Hepatocyte (in vitro differentiated cells): ENCODE measurements at regions not wholly inside any gene's neighbourhood (a gene's known extent, or its start where the extent isn't known, plus 50 kb on each side); places are given as distances from the start of the nearest gene placed in this dataset.
"Not testable (repeated sequence)": the region's sequence is repeated elsewhere in the genome, so short reads cannot be mapped to it uniquely, and the experiment has no call there.

Experiments
- DNase-seq: peaks from one replicate; pipeline ENCODE4 v3.0.0-alpha.2; 2016; ENCODE audit warnings: low spot score
- H2AFZ ChIP-seq: fragments of 200-600 bp; sonication (generic); 2 replicates; pipeline ENCODE4 v1.6.0; 2016; ENCODE audit warnings: antibody characterized with exemption, mild to moderate bottlenecking
- H3K27ac ChIP-seq: fragments of 200-600 bp; sonication (generic); 2 replicates; pipeline ENCODE4 v1.5.1; 2016; ENCODE audit warnings: mild to moderate bottlenecking
- H3K27me3 ChIP-seq: fragments of 200-600 bp; sonication (generic); 2 replicates; pipeline ENCODE4 v1.6.1; 2016
- H3K36me3 ChIP-seq: fragments of 200-600 bp; sonication (generic); replicated peaks from 2 replicates; pipeline ENCODE4 v1.5.1; 2016; ENCODE audit warnings: low read depth; ENCODE audit not compliant: insufficient read depth
- H3K4me1 ChIP-seq: fragments of 200-600 bp; sonication (generic); 2 replicates; pipeline ENCODE4 v1.5.1; 2016; ENCODE audit warnings: mild to moderate bottlenecking, moderate library complexity; ENCODE audit not compliant: insufficient read depth
- H3K4me2 ChIP-seq: fragments of 200-600 bp; sonication (generic); 2 replicates; pipeline ENCODE4 v1.6.0; 2016
- H3K4me3 ChIP-seq: fragments of 200-600 bp; sonication (generic); 2 replicates; pipeline ENCODE4 v1.5.1; 2016; ENCODE audit warnings: mild to moderate bottlenecking
- H3K79me2 ChIP-seq: fragments of 200-600 bp; sonication (generic); 2 replicates; pipeline ENCODE4 v1.6.0; 2017; ENCODE audit warnings: mild to moderate bottlenecking
- H3K9me2 ChIP-seq: fragments of 200-600 bp; sonication (generic); replicated peaks from 2 replicates; pipeline ENCODE4 v1.6.0; 2017; ENCODE audit warnings: mild to moderate bottlenecking; ENCODE audit not compliant: insufficient read depth
- H3K9me3 ChIP-seq: fragments of 200-600 bp; sonication (generic); 2 replicates; pipeline ENCODE4 v1.5.1; 2016; ENCODE audit warnings: low read depth, mild to moderate bottlenecking
- H4K20me1 ChIP-seq: fragments of 200-600 bp; sonication (generic); 2 replicates; pipeline ENCODE4 v1.6.0; 2016; ENCODE audit warnings: mild to moderate bottlenecking; ENCODE audit not compliant: insufficient read depth, poor library complexity, severe bottlenecking
- CTCF ChIP-seq: fragments of 200-600 bp; sonication (generic); IDR thresholded peaks from 2 replicates; pipeline ENCODE4 v1.5.1; 2016; ENCODE audit warnings: antibody characterized with exemption, mild to moderate bottlenecking; ENCODE audit not compliant: poor library complexity
- EZH2 ChIP-seq: fragments of 200-600 bp; sonication (generic); IDR thresholded peaks from 2 replicates; pipeline ENCODE4 v1.6.1; 2016; ENCODE audit warnings: antibody characterized with exemption, mild to moderate bottlenecking, borderline replicate concordance
- EZH2phosphoT487 ChIP-seq: fragments of 200-600 bp; sonication (generic); IDR thresholded peaks from one replicate; pipeline ENCODE4 v1.6.1; 2018; ENCODE audit warnings: antibody characterized with exemption, mild to moderate bottlenecking, low read depth, moderate library complexity; ENCODE audit not compliant: unreplicated experiment, severe bottlenecking
- WGBS: methylation state at CpG from one replicate; pipeline ENCODE4 v1.1.6; 2016; ENCODE audit warnings: low lambda C conversion rate; ENCODE audit errors: missing lambda C conversion rate; 5-methylcytosine and 5-hydroxymethylcytosine counted together

- Histone ChIP-seq H3K4me2 (no peak overlapping the region), H3K9me3 (no peaks in the 10 kb centered on the region), H3K27ac (peak overlapping the region; percentile 67), H3K79me2 (no peaks in the 10 kb centered on the region), H3K9me2 (no peaks in the 10 kb centered on the region), H4K20me1 (no peaks in the 10 kb centered on the region), H2AFZ (no peak overlapping the region), H3K4me1 (no peaks in the 10 kb centered on the region), H3K27me3 (no peaks in the 10 kb centered on the region), H3K4me3 (no peak overlapping the region), H3K36me3 (no peaks in the 10 kb centered on the region)
- DNase-seq: peak; percentile 45
- TF ChIP-seq EZH2: no peak
- TF ChIP-seq CTCF: no peak
- TF ChIP-seq EZH2phosphoT487: no peak
- WGBS: 64% methylated on average over 3 of the region's 3 CpGs
Observed at GRCh38 chr11:34783816-34784317, 132.3 kb downstream of the APIP start.

DNA sequence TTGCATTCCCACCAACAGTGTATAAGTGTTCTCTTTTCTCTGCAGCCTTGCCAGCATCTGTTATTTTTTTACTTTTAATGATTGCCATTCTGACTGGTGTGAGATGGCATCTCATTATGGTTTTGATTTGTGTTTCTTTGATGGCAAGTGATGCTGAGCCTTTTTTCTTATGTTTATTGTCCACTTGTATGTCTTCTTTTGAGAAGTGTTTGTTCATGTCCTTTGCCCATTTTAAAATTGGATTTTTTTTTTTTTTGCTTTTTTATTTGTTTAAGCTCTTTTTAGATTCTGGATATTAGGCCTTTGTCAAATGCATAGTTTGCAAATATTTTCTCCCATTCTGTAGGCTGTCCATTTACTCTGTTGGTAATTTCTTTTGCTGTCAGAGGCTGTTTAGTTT is 134.4 kb downstream of the APIP start:
- not testable (repeated sequence) for H4K20me1 ChIP-seq, H3K4me1 ChIP-seq, H3K79me2 ChIP-seq

DNA sequence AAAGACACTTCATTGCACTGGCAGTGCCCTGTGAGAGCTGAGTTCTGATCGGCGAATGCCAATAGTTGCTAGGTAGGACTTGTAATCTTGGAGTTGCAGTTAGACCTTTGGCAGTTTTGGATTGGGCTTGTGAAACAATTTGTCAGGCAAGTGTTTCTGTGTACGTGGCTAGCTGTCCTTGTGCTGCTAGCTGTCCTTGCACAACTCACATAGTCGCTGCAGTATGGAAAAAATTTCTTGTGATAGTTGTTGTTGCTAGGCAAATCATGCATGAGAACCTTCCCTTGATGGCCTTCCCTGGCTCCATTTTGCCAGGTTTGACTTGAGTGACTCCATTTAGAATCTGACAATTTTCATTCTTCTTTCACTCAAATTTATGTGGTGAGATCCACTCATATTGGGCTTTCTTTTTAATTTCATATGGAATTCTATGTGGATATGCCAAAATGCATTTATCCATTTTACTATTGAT is 140.7 kb downstream of the APIP start:
- no peak for TF ChIP-seq EZH2
- TF ChIP-seq EZH2phosphoT487: no peak
- TF ChIP-seq CTCF: no peak
- Histone ChIP-seq H3K4me1 (no peaks in the 10 kb centered on the region), H3K79me2 (no peaks in the 10 kb centered on the region), H2AFZ (no peak overlapping the region), H3K4me2 (no peak overlapping the region), H3K27me3 (no peaks in the 10 kb centered on the region), H3K36me3 (no peaks in the 10 kb centered on the region), H3K27ac (no peak overlapping the region), H4K20me1 (no peaks in the 10 kb centered on the region), H3K9me3 (no peaks in the 10 kb centered on the region), H3K9me2 (no peaks in the 10 kb centered on the region), H3K4me3 (no peak overlapping the region)
- WGBS: 88% methylated on average over 4 of the region's 4 CpGs
- DNase-seq: no peak

More for the DNA sequence above, 134.4 kb downstream of the APIP start:
- H3K4me3 ChIP-seq, H3K27me3 ChIP-seq, H3K36me3 ChIP-seq, H3K27ac ChIP-seq, H3K4me2 ChIP-seq, DNase-seq, H3K9me2 ChIP-seq, H3K9me3 ChIP-seq, H2AFZ ChIP-seq: not testable (repeated sequence)

GRCh38 chr11:34774604-34775003 is 141.6 kb downstream of the APIP start:
- Histone ChIP-seq H4K20me1 (no peaks in the 10 kb centered on the region), H3K27me3 (no peaks in the 10 kb centered on the region), H2AFZ (no peak overlapping the region), H3K4me3 (no peak overlapping the region), H3K9me3 (no peaks in the 10 kb centered on the region), H3K27ac (no peak overlapping the region), H3K4me2 (no peak overlapping the region), H3K36me3 (no peaks in the 10 kb centered on the region), H3K9me2 (no peaks in the 10 kb centered on the region), H3K79me2 (no peaks in the 10 kb centered on the region), H3K4me1 (no peaks in the 10 kb centered on the region)
- 90% methylated on average over 2 of the region's 2 CpGs for WGBS
- no peak for DNase-seq
- no peak for TF ChIP-seq EZH2phosphoT487
- no peak for TF ChIP-seq CTCF
- TF ChIP-seq EZH2: no peak
